Fibroblast of lung (primary cell): ENCODE measurements at regions not wholly inside any gene's neighbourhood (a gene's known extent, or its start where the extent isn't known, plus 50 kb on each side); places are given as distances from the start of the nearest gene placed in this dataset.

ENCODE experiments used
- DNase-seq, 2 donors: peaks; one replicate each; pipeline versions ENCODE4 v3.0.0 to v3.0.0-alpha.2; 2010; ENCODE audit warnings: low read depth in 2 of 2
- H2AFZ ChIP-seq: 2 replicates; pipeline ENCODE4 v1.5.1; 2012; ENCODE audit warnings: low read length, control low read depth, inconsistent platforms
- H3K27ac ChIP-seq: 2 replicates; pipeline ENCODE4 v1.5.1; 2011; ENCODE audit warnings: low read length, control low read depth; ENCODE audit not compliant: insufficient read depth
- H3K27me3 ChIP-seq: 2 replicates; pipeline ENCODE4 v1.5.1; 2011; ENCODE audit warnings: mild to moderate bottlenecking, low read length; ENCODE audit not compliant: control insufficient read depth, insufficient read depth
- H3K36me3 ChIP-seq: 2 replicates; pipeline ENCODE4 v1.5.1; 2011; ENCODE audit warnings: low read length; ENCODE audit not compliant: control insufficient read depth, insufficient read depth
- H3K4me1 ChIP-seq: 2 replicates; pipeline ENCODE4 v1.5.1; 2011; ENCODE audit warnings: low read length; ENCODE audit not compliant: control insufficient read depth, insufficient read depth; ENCODE audit errors: extremely low read depth
- H3K4me2 ChIP-seq: 2 replicates; pipeline ENCODE4 v1.5.1; 2011; ENCODE audit warnings: low read length, control low read depth; ENCODE audit not compliant: insufficient read depth; ENCODE audit errors: extremely low read depth
- H3K4me3 ChIP-seq, 4 experiments: fragments of 200-600 bp in 1 of 4; sonication (generic) in 1 of 4; replicated peaks in 1 of 4; 2 replicates each; pipeline ENCODE4 v1.5.1; 2011 to 2016; ENCODE audit warnings: low read length in 4 of 4, low read depth in 3 of 4, mild to moderate bottlenecking in 3 of 4, control low read depth in 2 of 4, inconsistent platforms in 1 of 4, mixed read lengths in 1 of 4; ENCODE audit not compliant: insufficient read depth in 1 of 4; ENCODE audit errors: control extremely low read depth in 1 of 4
- H3K79me2 ChIP-seq: 2 replicates; pipeline ENCODE4 v1.5.1; 2012; ENCODE audit warnings: mild to moderate bottlenecking, low read length, inconsistent platforms; ENCODE audit not compliant: control insufficient read depth, insufficient read depth
- H3K9ac ChIP-seq: 2 replicates; pipeline ENCODE4 v1.5.1; 2011; ENCODE audit warnings: mild to moderate bottlenecking, low read length, control low read depth; ENCODE audit not compliant: insufficient read depth
- H3K9me3 ChIP-seq: 2 replicates; pipeline ENCODE4 v1.5.1; 2012; ENCODE audit warnings: low read depth, low read length; ENCODE audit not compliant: control insufficient read depth, insufficient read depth
- H4K20me1 ChIP-seq: 2 replicates; pipeline ENCODE4 v1.5.1; 2011; ENCODE audit warnings: low read length; ENCODE audit not compliant: control insufficient read depth, insufficient read depth; ENCODE audit errors: extremely low read depth
- CTCF ChIP-seq, 2 donors: IDR thresholded peaks in 1 of 2; conservative IDR thresholded peaks in 1 of 2; 1 replicate in 1 of 2; 2 replicates in 1 of 2; pipeline ENCODE4 v1.5.1; 2011 to 2012; ENCODE audit warnings: low read length in 2 of 2, control low read depth in 1 of 2, inconsistent platforms in 1 of 2, low read depth in 1 of 2, mild to moderate bottlenecking in 1 of 2
- EZH2 ChIP-seq: IDR thresholded peaks from 2 replicates; pipeline ENCODE4 v1.5.1; 2012; ENCODE audit warnings: low read length, control low read depth, mild to moderate bottlenecking; ENCODE audit errors: missing control alignments

DNA sequence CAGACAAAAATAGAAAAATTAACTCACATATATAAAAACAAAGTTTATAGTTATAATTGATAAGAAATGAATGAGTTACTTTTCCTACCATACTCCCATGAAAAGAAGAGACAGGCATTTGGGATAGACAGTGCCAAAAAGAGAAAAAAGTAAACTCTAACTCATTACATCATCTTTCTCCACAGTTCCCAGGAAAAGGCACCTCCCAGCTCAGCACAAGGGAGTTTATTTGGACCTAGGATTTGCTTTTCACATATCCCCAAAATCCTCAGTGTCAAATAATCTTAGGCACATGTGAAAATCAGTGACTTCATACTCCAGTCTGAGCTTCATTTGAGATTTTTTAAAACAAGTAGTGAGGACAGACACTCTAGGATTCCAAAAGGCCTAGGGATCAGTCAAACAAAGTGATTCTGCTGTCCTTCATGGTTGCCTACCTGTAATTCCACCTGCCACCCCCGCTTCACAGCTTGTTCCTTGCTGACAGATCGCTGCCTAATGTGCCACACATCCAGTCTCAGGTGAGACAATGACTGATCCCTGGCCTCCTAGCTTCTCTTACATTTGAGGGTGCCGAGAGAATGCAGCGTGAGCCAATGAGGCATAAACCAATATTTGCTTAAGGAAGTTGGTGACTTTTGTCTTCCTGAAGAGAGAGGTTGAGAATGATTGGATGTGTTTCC is 573.7 kb downstream of the TBL1XR1 start:
- Histone ChIP-seq H3K36me3 (no peaks in the 10 kb centered on the region), H4K20me1 (no peaks in the 10 kb centered on the region), H3K27ac (no peak overlapping the region), H3K9me3 (no peaks in the 10 kb centered on the region), H3K79me2 (no peaks in the 10 kb centered on the region), H3K4me3 (no peak overlapping the region), H3K4me1 (no peaks in the 10 kb centered on the region), H3K27me3 (no peaks in the 10 kb centered on the region), H3K4me2 (no peak overlapping the region), H2AFZ (no peak overlapping the region), H3K9ac (no peak overlapping the region)
- DNase-seq: no peak
- no peak for TF ChIP-seq CTCF (conservative IDR thresholded peaks at IDR 0.05 in 1 of 2, IDR thresholded peaks at IDR 0.05 in 1 of 2; ENCODE audit: low read depth in 1 of 2, low read length in 2 of 2)
- TF ChIP-seq EZH2: no peak

DNA sequence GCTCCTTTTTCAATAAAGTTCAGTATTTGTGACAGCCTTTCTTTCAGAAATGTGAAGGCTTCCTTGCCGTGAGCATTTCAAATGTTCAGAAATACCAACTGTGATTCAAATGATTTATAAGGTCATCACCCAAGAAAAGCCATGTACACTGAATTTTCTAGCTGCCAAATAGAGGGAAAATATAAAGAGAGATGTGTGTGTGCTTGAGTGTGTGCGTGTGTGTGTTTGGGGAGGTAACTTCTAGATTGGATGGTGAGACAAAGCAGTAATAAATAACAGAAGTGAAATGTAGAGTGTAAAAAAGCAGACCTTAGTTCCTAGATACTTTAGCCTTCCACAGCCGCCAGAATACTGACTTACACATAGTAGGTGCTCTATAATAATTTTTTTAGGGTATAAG is 577.4 kb downstream of the TBL1XR1 start:
- no peak overlapping the region for H2AFZ ChIP-seq
- no peaks in the 10 kb centered on the region for H3K27me3 ChIP-seq
- H3K79me2 ChIP-seq: no peaks in the 10 kb centered on the region
- no peak for DNase-seq
- H3K27ac ChIP-seq: no peak overlapping the region
- H3K9ac ChIP-seq: no peak overlapping the region
- no peaks in the 10 kb centered on the region for H3K9me3 ChIP-seq
- H3K4me2 ChIP-seq: no peak overlapping the region
- no peaks in the 10 kb centered on the region for H3K4me1 ChIP-seq
- no peaks in the 10 kb centered on the region for H4K20me1 ChIP-seq
- H3K4me3 ChIP-seq: no peak overlapping the region
- H3K36me3 ChIP-seq: no peaks in the 10 kb centered on the region
- TF ChIP-seq EZH2: no peak
- TF ChIP-seq CTCF (conservative IDR thresholded peaks at IDR 0.05 in 1 of 2, IDR thresholded peaks at IDR 0.05 in 1 of 2; ENCODE audit: low read depth in 1 of 2, low read length in 2 of 2): no peak

GRCh38 chr3:176615826-176616225 is 581.5 kb downstream of the TBL1XR1 start:
- no peak for DNase-seq
- TF ChIP-seq CTCF (conservative IDR thresholded peaks at IDR 0.05 in 1 of 2, IDR thresholded peaks at IDR 0.05 in 1 of 2; ENCODE audit: low read depth in 1 of 2, low read length in 2 of 2) (no peak), EZH2 (no peak)
- H3K27me3 ChIP-seq: no peaks in the 10 kb centered on the region

More at GRCh38 chr3:176615826-176616225, 581.5 kb downstream of the TBL1XR1 start:
- Histone ChIP-seq H2AFZ (no peak overlapping the region), H3K4me2 (no peak overlapping the region), H4K20me1 (no peaks in the 10 kb centered on the region), H3K79me2 (no peaks in the 10 kb centered on the region), H3K4me1 (no peaks in the 10 kb centered on the region), H3K36me3 (no peaks in the 10 kb centered on the region), H3K4me3 (no peak overlapping the region), H3K27ac (no peak overlapping the region), H3K9me3 (no peaks in the 10 kb centered on the region), H3K9ac (no peak overlapping the region)
